ENCODE measurements at regions not wholly inside any gene's neighbourhood (a gene's known extent, or its start where the extent isn't known, plus 50 kb on each side); places are given as distances from the start of the nearest gene placed in this dataset.

GRCh38 chr2:234805836-234806235 is 146.0 kb upstream of the SH3BP4 start:
- DNase-seq (ENCODE audit: low read depth) = no peak
- TF ChIP-seq CTCF (IDR thresholded peaks at IDR 0.05; ENCODE audit: insufficient read depth, low read depth, low read length, missing control alignments) = no peak

GRCh38 chr2:234804704-234805103 is 147.1 kb upstream of the SH3BP4 start:
- no peak for TF ChIP-seq CTCF (IDR thresholded peaks at IDR 0.05; ENCODE audit: insufficient read depth, low read depth, low read length, missing control alignments)
- DNase-seq (ENCODE audit: low read depth) = no peak
- no peak overlapping the region for H3K4me3 ChIP-seq (ENCODE audit: low read length)

More at GRCh38 chr2:234805836-234806235, 146.0 kb upstream of the SH3BP4 start:
- H3K4me3 ChIP-seq (ENCODE audit: low read length) = no peak overlapping the region

- no peak for DNase-seq (ENCODE audit: low read depth)
- no peak overlapping the region for H3K4me3 ChIP-seq (ENCODE audit: low read length)
- TF ChIP-seq CTCF (IDR thresholded peaks at IDR 0.05; ENCODE audit: insufficient read depth, low read depth, low read length, missing control alignments) = no peak
Measured at GRCh38 chr2:234802845-234803171, 149.0 kb upstream of the SH3BP4 start.

GRCh38 chr2:234802071-234802844 is 149.6 kb upstream of the SH3BP4 start:
- H3K4me3 ChIP-seq (ENCODE audit: low read length) = no peak overlapping the region
- TF ChIP-seq CTCF (IDR thresholded peaks at IDR 0.05; ENCODE audit: insufficient read depth, low read depth, low read length, missing control alignments) = no peak
- DNase-seq (ENCODE audit: low read depth) = no peak

- no peak overlapping the region for H3K4me3 ChIP-seq (ENCODE audit: low read length)
- TF ChIP-seq CTCF (IDR thresholded peaks at IDR 0.05; ENCODE audit: insufficient read depth, low read depth, low read length, missing control alignments) = no peak
- no peak for DNase-seq (ENCODE audit: low read depth)
Measured at GRCh38 chr2:234797566-234798250, 154.1 kb upstream of the SH3BP4 start.

GRCh38 chr2:234796045-234796591 is 155.7 kb upstream of the SH3BP4 start:
- no peak for TF ChIP-seq CTCF (IDR thresholded peaks at IDR 0.05; ENCODE audit: insufficient read depth, low read depth, low read length, missing control alignments)
- no peak overlapping the region for H3K4me3 ChIP-seq (ENCODE audit: low read length)
- no peak for DNase-seq (ENCODE audit: low read depth)
